ENCODE measurements at regions not wholly inside any gene's neighbourhood (a gene's known extent, or its start where the extent isn't known, plus 50 kb on each side); places are given as distances from the start of the nearest gene placed in this dataset.

DNA sequence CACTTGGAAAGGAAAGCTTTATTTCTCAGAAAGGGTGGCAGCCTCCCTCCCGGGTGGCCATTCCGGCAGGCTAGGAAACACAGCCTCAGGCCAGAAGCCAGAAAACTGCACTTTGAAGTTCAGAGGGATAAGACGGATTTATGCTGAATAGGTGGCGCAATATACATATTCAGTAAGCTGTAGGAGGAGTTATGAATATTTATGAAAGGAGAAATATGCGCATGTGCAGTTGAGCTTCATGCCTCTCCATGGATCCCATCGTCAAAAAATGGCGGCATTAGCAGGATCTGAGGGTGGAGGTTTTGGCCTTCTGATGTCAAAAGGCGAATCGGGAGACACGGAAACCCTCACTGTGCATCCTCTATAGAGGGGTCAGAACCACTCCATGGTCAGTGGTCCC is 82.3 kb downstream of the KATNIP start (continued):
- TF ChIP-seq, protein P1, sequence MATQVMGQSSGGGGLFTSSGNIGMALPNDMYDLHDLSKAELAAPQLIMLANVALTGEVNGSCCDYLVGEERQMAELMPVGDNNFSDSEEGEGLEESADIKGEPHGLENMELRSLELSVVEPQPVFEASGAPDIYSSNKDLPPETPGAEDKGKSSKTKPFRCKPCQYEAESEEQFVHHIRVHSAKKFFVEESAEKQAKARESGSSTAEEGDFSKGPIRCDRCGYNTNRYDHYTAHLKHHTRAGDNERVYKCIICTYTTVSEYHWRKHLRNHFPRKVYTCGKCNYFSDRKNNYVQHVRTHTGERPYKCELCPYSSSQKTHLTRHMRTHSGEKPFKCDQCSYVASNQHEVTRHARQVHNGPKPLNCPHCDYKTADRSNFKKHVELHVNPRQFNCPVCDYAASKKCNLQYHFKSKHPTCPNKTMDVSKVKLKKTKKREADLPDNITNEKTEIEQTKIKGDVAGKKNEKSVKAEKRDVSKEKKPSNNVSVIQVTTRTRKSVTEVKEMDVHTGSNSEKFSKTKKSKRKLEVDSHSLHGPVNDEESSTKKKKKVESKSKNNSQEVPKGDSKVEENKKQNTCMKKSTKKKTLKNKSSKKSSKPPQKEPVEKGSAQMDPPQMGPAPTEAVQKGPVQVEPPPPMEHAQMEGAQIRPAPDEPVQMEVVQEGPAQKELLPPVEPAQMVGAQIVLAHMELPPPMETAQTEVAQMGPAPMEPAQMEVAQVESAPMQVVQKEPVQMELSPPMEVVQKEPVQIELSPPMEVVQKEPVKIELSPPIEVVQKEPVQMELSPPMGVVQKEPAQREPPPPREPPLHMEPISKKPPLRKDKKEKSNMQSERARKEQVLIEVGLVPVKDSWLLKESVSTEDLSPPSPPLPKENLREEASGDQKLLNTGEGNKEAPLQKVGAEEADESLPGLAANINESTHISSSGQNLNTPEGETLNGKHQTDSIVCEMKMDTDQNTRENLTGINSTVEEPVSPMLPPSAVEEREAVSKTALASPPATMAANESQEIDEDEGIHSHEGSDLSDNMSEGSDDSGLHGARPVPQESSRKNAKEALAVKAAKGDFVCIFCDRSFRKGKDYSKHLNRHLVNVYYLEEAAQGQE (IDR thresholded peaks at IDR 0.05; ENCODE audit: low read depth, low read length), result no peak
- no peak for TF ChIP-seq SIN3A (IDR thresholded peaks at IDR 0.05; ENCODE audit: borderline replicate concordance, low read depth, low read length)
- TF ChIP-seq POLR2AphosphoS5 (IDR thresholded peaks at IDR 0.05; ENCODE audit: low read depth, low read length), result no peak
- TF ChIP-seq JUND (IDR thresholded peaks at IDR 0.05), result no peak
- TF ChIP-seq MEF2A (IDR thresholded peaks at IDR 0.05; ENCODE audit: borderline replicate concordance, low read depth), result no peak
- no peak for TF ChIP-seq RFX5 (IDR thresholded peaks at IDR 0.05; ENCODE audit: low read length)
- no peak for TF ChIP-seq TCF12 (IDR thresholded peaks at IDR 0.05)
- TF ChIP-seq FOXM1 (IDR thresholded peaks at IDR 0.05; ENCODE audit: low read depth), result no peak
- no peak for TF ChIP-seq RAD21 (IDR thresholded peaks at IDR 0.05; ENCODE audit: low read length)
- TF ChIP-seq SMC3 (IDR thresholded peaks at IDR 0.05; ENCODE audit: low read depth, low read length), result no peak
- TF ChIP-seq NFIC (IDR thresholded peaks at IDR 0.05; ENCODE audit: borderline replicate concordance), result no peak

DNA sequence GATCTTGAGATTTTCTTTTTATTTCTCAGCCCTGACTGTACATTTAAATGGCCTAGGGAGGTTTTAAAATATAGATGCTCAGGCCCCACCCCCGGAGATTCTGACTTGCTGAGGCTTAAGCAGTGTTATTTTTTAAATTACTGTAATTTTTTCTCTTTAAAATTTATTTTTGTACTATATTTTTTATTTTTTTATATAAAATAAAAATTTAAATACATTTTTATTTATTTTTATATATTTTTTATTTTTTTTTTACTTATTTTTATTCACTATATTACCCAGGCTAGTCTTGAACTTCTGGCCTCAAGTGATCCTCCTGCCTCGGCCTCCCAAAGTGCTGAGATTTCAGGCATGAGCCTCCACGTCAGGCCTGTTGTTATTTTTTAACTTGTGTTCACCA is 83.3 kb downstream of the KATNIP start:
- Histone ChIP-seq H3K4me3 (ENCODE audit: low read depth in 2 of 2, low read length in 1 of 2) (no peak overlapping the region), H3F3A (replicated peaks; ENCODE audit: insufficient read depth) (no peaks in the 10 kb centered on the region), H4K20me1 (ENCODE audit: insufficient read depth) (no peaks in the 10 kb centered on the region), H3K4me1 (ENCODE audit: control insufficient read depth in 1 of 2, insufficient read depth in 2 of 2, low read depth in 1 of 2, low read length in 1 of 2) (peaks cover 0 to 15% of the 10 kb centered on the region in 2 experiments; a peak in 1 of 4 replicates), H3K4me2 (no peak overlapping the region), H3K9ac (no peak overlapping the region), H3K9me3 (no peaks in the 10 kb centered on the region), H2AFZ (ENCODE audit: low read depth) (no peak overlapping the region), H3K27ac (ENCODE audit: low read depth in 2 of 2, low read length in 1 of 2) (no peak overlapping the region), H3K27me3 (ENCODE audit: insufficient read depth) (no peaks in the 10 kb centered on the region), H3K36me3 (replicated peaks in 1 of 2; ENCODE audit: control insufficient read depth in 1 of 2, insufficient read depth in 2 of 2, low read length in 1 of 2) (peaks cover 0 to 15% of the 10 kb centered on the region in 2 experiments), H3K9me2 (no peaks in the 10 kb centered on the region), H3K79me2 (ENCODE audit: insufficient read depth) (no peaks in the 10 kb centered on the region)
- DNase-seq, result no peak
- CTCF ChIA-PET, result no interaction called here
- 93% methylated on average over 3 of the region's 3 CpGs for WGBS (ENCODE audit: low lambda C conversion rate)
- TF ChIP-seq JUND (IDR thresholded peaks at IDR 0.05) (no peak), NFIC (IDR thresholded peaks at IDR 0.05; ENCODE audit: borderline replicate concordance) (no peak), YY1 (IDR thresholded peaks at IDR 0.05; ENCODE audit: low read depth) (no peak), MEF2A (IDR thresholded peaks at IDR 0.05; ENCODE audit: borderline replicate concordance, low read depth) (no peak), EP300 (IDR thresholded peaks at IDR 0.05; ENCODE audit: borderline replicate concordance in 1 of 2, low read depth in 1 of 2, low read length in 1 of 2) (no peak)
- TF ChIP-seq, protein P2, sequence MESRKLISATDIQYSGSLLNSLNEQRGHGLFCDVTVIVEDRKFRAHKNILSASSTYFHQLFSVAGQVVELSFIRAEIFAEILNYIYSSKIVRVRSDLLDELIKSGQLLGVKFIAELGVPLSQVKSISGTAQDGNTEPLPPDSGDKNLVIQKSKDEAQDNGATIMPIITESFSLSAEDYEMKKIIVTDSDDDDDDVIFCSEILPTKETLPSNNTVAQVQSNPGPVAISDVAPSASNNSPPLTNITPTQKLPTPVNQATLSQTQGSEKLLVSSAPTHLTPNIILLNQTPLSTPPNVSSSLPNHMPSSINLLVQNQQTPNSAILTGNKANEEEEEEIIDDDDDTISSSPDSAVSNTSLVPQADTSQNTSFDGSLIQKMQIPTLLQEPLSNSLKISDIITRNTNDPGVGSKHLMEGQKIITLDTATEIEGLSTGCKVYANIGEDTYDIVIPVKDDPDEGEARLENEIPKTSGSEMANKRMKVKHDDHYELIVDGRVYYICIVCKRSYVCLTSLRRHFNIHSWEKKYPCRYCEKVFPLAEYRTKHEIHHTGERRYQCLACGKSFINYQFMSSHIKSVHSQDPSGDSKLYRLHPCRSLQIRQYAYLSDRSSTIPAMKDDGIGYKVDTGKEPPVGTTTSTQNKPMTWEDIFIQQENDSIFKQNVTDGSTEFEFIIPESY (IDR thresholded peaks at IDR 0.05; ENCODE audit: borderline replicate concordance, low read depth), result no peak
- TF ChIP-seq, protein P3, sequence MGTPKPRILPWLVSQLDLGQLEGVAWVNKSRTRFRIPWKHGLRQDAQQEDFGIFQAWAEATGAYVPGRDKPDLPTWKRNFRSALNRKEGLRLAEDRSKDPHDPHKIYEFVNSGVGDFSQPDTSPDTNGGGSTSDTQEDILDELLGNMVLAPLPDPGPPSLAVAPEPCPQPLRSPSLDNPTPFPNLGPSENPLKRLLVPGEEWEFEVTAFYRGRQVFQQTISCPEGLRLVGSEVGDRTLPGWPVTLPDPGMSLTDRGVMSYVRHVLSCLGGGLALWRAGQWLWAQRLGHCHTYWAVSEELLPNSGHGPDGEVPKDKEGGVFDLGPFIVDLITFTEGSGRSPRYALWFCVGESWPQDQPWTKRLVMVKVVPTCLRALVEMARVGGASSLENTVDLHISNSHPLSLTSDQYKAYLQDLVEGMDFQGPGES (IDR thresholded peaks at IDR 0.05; ENCODE audit: low read depth, low read length), result no peak
- POLR2A ChIA-PET, result no interaction called here

Data from SK-N-SH (cell line).